Lung (tissue), 11 donors: ENCODE measurements at regions not wholly inside any gene's neighbourhood (a gene's known extent, or its start where the extent isn't known, plus 50 kb on each side); places are given as distances from the start of the nearest gene placed in this dataset.

Experiments used
- ATAC-seq: fragments of 200-7000 bp; cut with Tn5 transposase; one replicate; pipeline ENCODE4 v1.9.1; 2020; ENCODE audit warnings: moderate number of reproducible peaks; ENCODE audit not compliant: insufficient read depth, low FRiP score
- DNase-seq, 3 donors: peaks; one replicate each; pipeline ENCODE4 v3.0.0-alpha.2; 2013 to 2017
- H3K27ac ChIP-seq, 2 donors: one replicate each; pipeline ENCODE4 v1.5.1; 2013; ENCODE audit warnings: mild to moderate bottlenecking in 2 of 2, moderate library complexity in 2 of 2, control low read depth in 1 of 2, inconsistent platforms in 1 of 2, low read depth in 1 of 2, low read length in 1 of 2
- H3K27me3 ChIP-seq, 3 donors: one replicate each; pipeline ENCODE4 v1.5.1; 2013; ENCODE audit warnings: low read length in 2 of 3; ENCODE audit not compliant: control insufficient read depth in 3 of 3, insufficient read depth in 3 of 3
- H3K36me3 ChIP-seq, 4 donors: one replicate each; pipeline ENCODE4 v1.5.1; 2013; ENCODE audit warnings: low read length in 4 of 4, mild to moderate bottlenecking in 1 of 4, moderate library complexity in 1 of 4; ENCODE audit not compliant: control insufficient read depth in 4 of 4, insufficient read depth in 4 of 4
- H3K4me1 ChIP-seq, 5 donors: one replicate each; pipeline ENCODE4 v1.5.1; 2013; ENCODE audit warnings: low read length in 5 of 5, mild to moderate bottlenecking in 2 of 5, moderate library complexity in 1 of 5; ENCODE audit not compliant: control insufficient read depth in 5 of 5, insufficient read depth in 5 of 5
- H3K4me3 ChIP-seq: one replicate; pipeline ENCODE4 v1.5.1; 2013; ENCODE audit warnings: mild to moderate bottlenecking, control low read depth, moderate library complexity
- H3K9ac ChIP-seq, 2 donors: one replicate each; pipeline ENCODE4 v1.5.1; 2013; ENCODE audit warnings: low read length in 2 of 2, control low read depth in 1 of 2; ENCODE audit not compliant: insufficient read depth in 1 of 2
- H3K9me3 ChIP-seq, 4 donors: one replicate each; pipeline ENCODE4 v1.5.1; 2013; ENCODE audit warnings: low read length in 3 of 4, mild to moderate bottlenecking in 1 of 4, moderate library complexity in 1 of 4; ENCODE audit not compliant: control insufficient read depth in 4 of 4, insufficient read depth in 3 of 4
- WGBS, 2 donors: extraction: QIAGEN DNeasy Blood & Tissue Kit; methylation state at CpG; one replicate each; pipeline ENCODE4 v1.1.7; 2013; 5-methylcytosine and 5-hydroxymethylcytosine counted together
- TF ChIP-seq, protein P1 (sequence below): IDR thresholded peaks from 2 replicates; pipeline ENCODE4 v1.5.1; 2012; ENCODE audit warnings: mild to moderate bottlenecking; ENCODE audit errors: control extremely low read depth, extremely low read depth
- donor health status: control.
- donor health status: control.
- donor health status: Bipolar disorder and iron deficiency.
- donor health status: healthy.
- donor health status: DM: yes; HTN: yes; CAD: no.

GRCh38 chr2:7517088-7517487 lies 599.9 kb downstream of the RNF144A start:
- DNase-seq (peak in 1 of 3 donors; percentile 14), ATAC-seq (no peak)
- H3K36me3 ChIP-seq: no peaks in the 10 kb centered on the region

GRCh38 chr2:7517851-7518250 lies 600.6 kb downstream of the RNF144A start:
- DNase-seq (no peak), ATAC-seq (no peak)
- H3K27ac ChIP-seq: no peak overlapping the region
- H3K4me1 ChIP-seq: peaks cover 0 to 1% (median 0%) of the 10 kb centered on the region in 5 donors
- no peak overlapping the region for H3K9ac ChIP-seq
- no peak overlapping the region for H3K4me3 ChIP-seq
- H3K36me3 ChIP-seq: no peaks in the 10 kb centered on the region
- peaks cover 0 to 4% (median 0%) of the 10 kb centered on the region in 3 donors for H3K27me3 ChIP-seq
- TF ChIP-seq, protein P1, sequence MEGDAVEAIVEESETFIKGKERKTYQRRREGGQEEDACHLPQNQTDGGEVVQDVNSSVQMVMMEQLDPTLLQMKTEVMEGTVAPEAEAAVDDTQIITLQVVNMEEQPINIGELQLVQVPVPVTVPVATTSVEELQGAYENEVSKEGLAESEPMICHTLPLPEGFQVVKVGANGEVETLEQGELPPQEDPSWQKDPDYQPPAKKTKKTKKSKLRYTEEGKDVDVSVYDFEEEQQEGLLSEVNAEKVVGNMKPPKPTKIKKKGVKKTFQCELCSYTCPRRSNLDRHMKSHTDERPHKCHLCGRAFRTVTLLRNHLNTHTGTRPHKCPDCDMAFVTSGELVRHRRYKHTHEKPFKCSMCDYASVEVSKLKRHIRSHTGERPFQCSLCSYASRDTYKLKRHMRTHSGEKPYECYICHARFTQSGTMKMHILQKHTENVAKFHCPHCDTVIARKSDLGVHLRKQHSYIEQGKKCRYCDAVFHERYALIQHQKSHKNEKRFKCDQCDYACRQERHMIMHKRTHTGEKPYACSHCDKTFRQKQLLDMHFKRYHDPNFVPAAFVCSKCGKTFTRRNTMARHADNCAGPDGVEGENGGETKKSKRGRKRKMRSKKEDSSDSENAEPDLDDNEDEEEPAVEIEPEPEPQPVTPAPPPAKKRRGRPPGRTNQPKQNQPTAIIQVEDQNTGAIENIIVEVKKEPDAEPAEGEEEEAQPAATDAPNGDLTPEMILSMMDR: no peak
- WGBS, 2 donors: 74 to 82% methylated on average over 2 of the region's 2 CpGs
- H3K9me3 ChIP-seq: no peaks in the 10 kb centered on the region

More at GRCh38 chr2:7517088-7517487, 599.9 kb downstream of the RNF144A start:
- Histone ChIP-seq H3K9ac (no peak overlapping the region), H3K27ac (no peak overlapping the region), H3K4me1 (no peaks in the 10 kb centered on the region), H3K27me3 (peaks cover 0 to 4% (median 0%) of the 10 kb centered on the region in 3 donors), H3K9me3 (no peaks in the 10 kb centered on the region), H3K4me3 (no peak overlapping the region)
- TF ChIP-seq, protein P1: no peak
- WGBS, 2 donors: 59 to 76% methylated on average over 6 of the region's 6 CpGs

DNA sequence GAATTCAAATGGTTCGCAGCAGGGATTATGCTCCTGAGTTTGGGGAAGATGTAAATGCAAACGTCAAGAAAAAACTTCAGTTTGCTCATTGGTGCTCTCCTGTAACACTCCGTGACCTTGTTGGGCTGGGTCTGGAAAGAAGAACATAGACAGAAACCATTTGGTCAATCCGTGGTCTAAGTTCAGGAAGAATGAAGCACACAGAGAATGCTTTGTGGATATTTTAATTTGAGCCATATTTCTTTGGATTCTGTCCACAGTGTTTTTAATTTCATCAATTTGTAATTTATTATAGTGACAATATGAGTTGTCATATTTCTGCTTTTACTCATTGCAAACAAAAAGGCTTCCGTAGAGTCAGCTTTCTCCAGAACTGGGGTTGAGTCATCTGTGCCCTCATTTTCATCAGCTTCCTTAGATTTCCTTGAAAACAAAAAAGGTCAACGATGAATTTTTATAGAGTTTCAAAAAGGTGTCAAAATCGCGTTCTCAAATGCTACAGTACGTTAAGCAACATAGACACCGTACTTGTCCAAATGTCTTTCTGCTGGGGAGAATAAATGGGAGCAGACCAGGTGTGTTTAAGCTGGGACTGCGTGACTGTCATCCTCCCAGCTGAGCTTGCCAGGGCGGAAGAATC lies 606.4 kb downstream of the RNF144A start:
- H3K27ac ChIP-seq: no peak overlapping the region
- H3K9ac ChIP-seq: no peak overlapping the region
- peaks cover 0 to 3% (median 0%) of the 10 kb centered on the region in 3 donors for H3K27me3 ChIP-seq
- TF ChIP-seq, protein P1: no peak
- no peaks in the 10 kb centered on the region for H3K9me3 ChIP-seq
- ATAC-seq (no peak), DNase-seq (peak in 2 of 3 donors; percentile 70 to 82)
- 78 to 88% methylated on average over 12 of the region's 12 CpGs for WGBS, 2 donors
- peaks cover 0 to 8% (median 2%) of the 10 kb centered on the region in 5 donors for H3K4me1 ChIP-seq
- H3K4me3 ChIP-seq: no peak overlapping the region
- no peaks in the 10 kb centered on the region for H3K36me3 ChIP-seq
